ENCODE measurements at regions not wholly inside any gene's neighbourhood (a gene's known extent, or its start where the extent isn't known, plus 50 kb on each side); places are given as distances from the start of the nearest gene placed in this dataset.
"Not testable (repeated sequence)": the region's sequence is repeated elsewhere in the genome, so short reads cannot be mapped to it uniquely, and the experiment has no call there.

- DNase-seq (ENCODE audit: low spot score) = not testable (repeated sequence)
Observed at GRCh38 chr14:43326501-43327407, 1180.3 kb downstream of the FSCB start.

GRCh38 chr14:43316427-43316826, 1190.7 kb downstream of the FSCB start:
- DNase-seq (ENCODE audit: low spot score) = no peak

- DNase-seq (ENCODE audit: low spot score) = no peak
Observed at GRCh38 chr14:43313719-43314118, 1193.4 kb downstream of the FSCB start.

- no peak for DNase-seq (ENCODE audit: low spot score)
Observed at GRCh38 chr14:43308421-43309110, 1198.5 kb downstream of the FSCB start.

- no peak for DNase-seq (ENCODE audit: low spot score)
Observed at GRCh38 chr14:43307836-43308235, 1199.2 kb downstream of the FSCB start.

GRCh38 chr14:43306053-43306452, 1201.0 kb downstream of the FSCB start:
- DNase-seq (ENCODE audit: low spot score) = no peak

- DNase-seq (ENCODE audit: low spot score) = no peak
Observed at GRCh38 chr14:43297794-43298193, 1209.3 kb downstream of the FSCB start.

GRCh38 chr14:43296061-43296460, 1211.0 kb downstream of the FSCB start:
- not testable (repeated sequence) for DNase-seq (ENCODE audit: low spot score)

GRCh38 chr14:43285575-43285974, 1221.5 kb downstream of the FSCB start:
- DNase-seq (ENCODE audit: low spot score) = no peak

- no peak for DNase-seq (ENCODE audit: low spot score)
Observed at GRCh38 chr14:43260056-43260455, 1247.0 kb downstream of the FSCB start.

GRCh38 chr14:43258396-43258795, 1248.7 kb downstream of the FSCB start:
- DNase-seq (ENCODE audit: low spot score) = no peak

- not testable (repeated sequence) for DNase-seq (ENCODE audit: low spot score)
Observed at GRCh38 chr14:43256996-43257395, 1250.1 kb downstream of the FSCB start.

GRCh38 chr14:43252866-43253265, 1254.2 kb downstream of the FSCB start:
- DNase-seq (ENCODE audit: low spot score) = no peak

- no peak for DNase-seq (ENCODE audit: low spot score)
Observed at GRCh38 chr14:43249591-43249990, 1257.5 kb downstream of the FSCB start.

GRCh38 chr14:43249116-43249515, 1258.0 kb downstream of the FSCB start:
- no peak for DNase-seq (ENCODE audit: low spot score)

GRCh38 chr14:43247877-43248276, 1259.2 kb downstream of the FSCB start:
- no peak for DNase-seq (ENCODE audit: low spot score)

- DNase-seq (ENCODE audit: low spot score) = no peak
Observed at GRCh38 chr14:43244142-43244625, 1262.9 kb downstream of the FSCB start.

- no peak for DNase-seq (ENCODE audit: low spot score)
Observed at GRCh38 chr14:43243168-43243567, 1263.9 kb downstream of the FSCB start.

- DNase-seq (ENCODE audit: low spot score) = no peak
Observed at GRCh38 chr14:43232261-43232660, 1274.8 kb downstream of the FSCB start.

- DNase-seq (ENCODE audit: low spot score) = no peak
Observed at GRCh38 chr14:43215524-43215923, 1291.6 kb downstream of the FSCB start.

GRCh38 chr14:43207189-43207588, 1299.9 kb downstream of the FSCB start:
- no peak for DNase-seq (ENCODE audit: low spot score)

GRCh38 chr14:43204816-43205215, 1302.3 kb downstream of the FSCB start:
- no peak for DNase-seq (ENCODE audit: low spot score)
